A549 (cell line): ENCODE measurements at regions not wholly inside any gene's neighbourhood (a gene's known extent, or its start where the extent isn't known, plus 50 kb on each side); places are given as distances from the start of the nearest gene placed in this dataset.

Experiments
- ATAC-seq, 2 experiments: fragments of 200-7000 bp in 1 of 2; fragments of >200 bp in 1 of 2; cut with Nextera tagmentation in 1 of 2; cut with Tn5 transposase in 1 of 2; 3 replicates each; pipeline versions ENCODE4 v1.8.0 to v1.9.1; 2018 to 2020; ENCODE audit warnings: mild to moderate bottlenecking in 1 of 2, moderate library complexity in 1 of 2
- CTCF ChIA-PET: fragments of 300-600 bp; sonication (Branson Sonifier 250); formaldehyde crosslinking; extraction: SDS; loops from one replicate; lab custom pipeline; 2021; ENCODE audit warnings: antibody characterized with exemption, inconsistent platforms; lab: Yijun Ruan, JAX
- POLR2A ChIA-PET: fragments of 350-600 bp; formaldehyde crosslinking; extraction: SDS; loops from one replicate; lab custom pipeline; 2021; ENCODE audit warnings: antibody characterized with exemption, inconsistent platforms; lab: Yijun Ruan, JAX
- DNase-seq, 2 experiments: peaks; one replicate each; pipeline versions ENCODE4 v3.0.0 to v3.0.0-alpha.2; 2011 to 2016; ENCODE audit warnings: low read depth in 1 of 2, low spot score in 1 of 2
- FAIRE-seq: peaks from 2 replicates; lab custom pipeline; 2011; peaks lifted over from hg19 to GRCh38; lab: Jason Lieb, UNC
- H3K27ac ChIP-seq, 2 experiments: fragments of >200 bp; sonication (Bioruptor Twin); formaldehyde crosslinking; 3 replicates each; pipeline ENCODE4 v1.5.1; 2016 to 2017
- H3K4me1 ChIP-seq: fragments of >200 bp; sonication (Bioruptor Twin); formaldehyde crosslinking; 3 replicates; pipeline ENCODE4 v1.6.1; 2016
- H3K4me2 ChIP-seq: fragments of >200 bp; sonication (Bioruptor Twin); formaldehyde crosslinking; 3 replicates; pipeline ENCODE4 v1.6.1; 2016
- H3K4me3 ChIP-seq: fragments of >200 bp; sonication (Bioruptor Twin); formaldehyde crosslinking; 3 replicates; pipeline ENCODE4 v1.5.1; 2016
- H3K9me3 ChIP-seq: fragments of >200 bp; sonication (Bioruptor Twin); formaldehyde crosslinking; 3 replicates; pipeline ENCODE4 v1.6.1; 2016
- CBX8 ChIP-seq: fragments of 200-600 bp; sonication (generic); IDR thresholded peaks from 2 replicates; pipeline ENCODE4 v1.6.1; 2016
- CHD4 ChIP-seq: fragments of 200-600 bp; sonication (generic); IDR thresholded peaks from 2 replicates; pipeline ENCODE4 v1.6.1; 2016; ENCODE audit warnings: antibody characterized with exemption, mild to moderate bottlenecking, borderline replicate concordance
- E2F6 ChIP-seq: IDR thresholded peaks from 2 replicates; pipeline ENCODE4 v1.6.1; 2012; ENCODE audit warnings: low read depth, borderline replicate concordance
- EHF ChIP-seq: fragments of 250-450 bp; sonication (Bioruptor Pico); IDR thresholded peaks from 2 replicates; pipeline ENCODE4 v1.5.0; 2020; ENCODE audit warnings: mild to moderate bottlenecking
- EHMT2 ChIP-seq: fragments of 200-600 bp; sonication (generic); IDR thresholded peaks from 2 replicates; pipeline ENCODE4 v1.6.1; 2016; ENCODE audit warnings: antibody characterized with exemption, low read depth, mild to moderate bottlenecking, moderate library complexity
- ELK1 ChIP-seq: fragments of 150-350 bp; IDR thresholded peaks from 2 replicates; pipeline ENCODE4 v1.6.1; 2014; ENCODE audit warnings: low read depth, mild to moderate bottlenecking, low read length
- FOSL2 ChIP-seq, 2 experiments: fragments of 450-650 bp in 1 of 2; fragments of >200 bp in 1 of 2; sonication (Bioruptor Twin) in 1 of 2; formaldehyde crosslinking; IDR thresholded peaks; 2 replicates each; pipeline versions ENCODE4 v1.5.0 to v1.6.1; 2016 to 2020; ENCODE audit warnings: mild to moderate bottlenecking in 1 of 2, moderate library complexity in 1 of 2
- GATA3 ChIP-seq: IDR thresholded peaks from 2 replicates; pipeline ENCODE4 v1.6.1; 2012; ENCODE audit warnings: borderline replicate concordance
- HOXB5 ChIP-seq: fragments of 250-450 bp; sonication (Bioruptor Pico); IDR thresholded peaks from 2 replicates; pipeline ENCODE4 v1.5.0; 2020; ENCODE audit warnings: mild to moderate bottlenecking, moderate library complexity
- JUN ChIP-seq, 2 experiments: fragments of >200 bp; sonication (Bioruptor Twin); formaldehyde crosslinking; IDR thresholded peaks; 2 replicates in 1 of 2; 3 replicates in 1 of 2; pipeline ENCODE4 v1.6.1; 2016 to 2017
- POLR2A ChIP-seq: IDR thresholded peaks from 2 replicates; pipeline ENCODE4 v1.6.1; 2012; ENCODE audit warnings: mild to moderate bottlenecking, low read length
- RAD21 ChIP-seq, 2 experiments: fragments of >200 bp in 1 of 2; sonication (Bioruptor Twin) in 1 of 2; formaldehyde crosslinking in 1 of 2; IDR thresholded peaks in 1 of 2; conservative IDR thresholded peaks in 1 of 2; 2 replicates in 1 of 2; 3 replicates in 1 of 2; pipeline ENCODE4 v1.6.1; 2012 to 2018; ENCODE audit warnings: inconsistent platforms in 1 of 2
- ZC3H11A ChIP-seq: fragments of 450-650 bp; IDR thresholded peaks from 2 replicates; pipeline ENCODE4 v1.6.1; 2014; ENCODE audit warnings: antibody characterized with exemption, mild to moderate bottlenecking
- ZFP36 ChIP-seq: fragments of 450-650 bp; IDR thresholded peaks from 2 replicates; pipeline ENCODE4 v1.6.1; 2014; ENCODE audit warnings: borderline replicate concordance; ENCODE audit not compliant: partially characterized antibody
- WGBS: methylation state at CpG from one replicate; pipeline ENCODE4 v1.1.6; 2017; ENCODE audit errors: missing lambda C conversion rate; 5-methylcytosine and 5-hydroxymethylcytosine counted together
- TF ChIP-seq, protein P1 (sequence below): fragments of 250-450 bp; sonication (Bioruptor Pico); IDR thresholded peaks from 2 replicates; pipeline ENCODE4 v1.5.0; 2021; ENCODE audit warnings: mild to moderate bottlenecking, moderate library complexity, borderline replicate concordance

GRCh38 chr11:70739091-70739490 lies 340.8 kb downstream of the CTTN start:
- POLR2A ChIA-PET, result no interaction called here
- no peaks in the 10 kb centered on the region for H3K4me1 ChIP-seq
- CTCF ChIA-PET, result interaction anchor here (1.6 kb wide), 1 partner anchor 15 kb away, joined by 3 read pairs; no protein-coding TSS in a partner anchor
- no peak for TF ChIP-seq GATA3
- TF ChIP-seq JUN (IDR thresholded peaks at IDR 0.05), result no peak
- TF ChIP-seq EHMT2, result no peak
- TF ChIP-seq, protein P1, sequence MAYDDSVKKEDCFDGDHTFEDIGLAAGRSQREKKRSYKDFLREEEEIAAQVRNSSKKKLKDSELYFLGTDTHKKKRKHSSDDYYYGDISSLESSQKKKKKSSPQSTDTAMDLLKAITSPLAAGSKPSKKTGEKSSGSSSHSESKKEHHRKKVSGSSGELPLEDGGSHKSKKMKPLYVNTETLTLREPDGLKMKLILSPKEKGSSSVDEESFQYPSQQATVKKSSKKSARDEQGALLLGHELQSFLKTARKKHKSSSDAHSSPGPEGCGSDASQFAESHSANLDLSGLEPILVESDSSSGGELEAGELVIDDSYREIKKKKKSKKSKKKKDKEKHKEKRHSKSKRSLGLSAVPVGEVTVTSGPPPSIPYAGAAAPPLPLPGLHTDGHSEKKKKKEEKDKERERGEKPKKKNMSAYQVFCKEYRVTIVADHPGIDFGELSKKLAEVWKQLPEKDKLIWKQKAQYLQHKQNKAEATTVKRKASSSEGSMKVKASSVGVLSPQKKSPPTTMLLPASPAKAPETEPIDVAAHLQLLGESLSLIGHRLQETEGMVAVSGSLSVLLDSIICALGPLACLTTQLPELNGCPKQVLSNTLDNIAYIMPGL, result no peak
- TF ChIP-seq ELK1, result no peak
- TF ChIP-seq POLR2A, result no peak
- TF ChIP-seq RAD21 (conservative IDR thresholded peaks at IDR 0.05 in 1 of 2, IDR thresholded peaks at IDR 0.05 in 1 of 2), result no peak
- TF ChIP-seq FOSL2 (IDR thresholded peaks at IDR 0.05), result no peak
- no peak for TF ChIP-seq FOSL2 (CRISPR knock-in tag; IDR thresholded peaks at IDR 0.05)
- no peaks in the 10 kb centered on the region for H3K9me3 ChIP-seq
- WGBS, result 96% methylated on average over 8 of the region's 8 CpGs
- no peak overlapping the region for H3K27ac ChIP-seq
- DNase-seq (no peak), ATAC-seq (no peak), FAIRE-seq (no peak)
- H3K4me2 ChIP-seq, result no peak overlapping the region
- no peak overlapping the region for H3K4me3 ChIP-seq

GRCh38 chr11:70739811-70740487 lies 341.6 kb downstream of the CTTN start:
- no peak for FAIRE-seq

DNA sequence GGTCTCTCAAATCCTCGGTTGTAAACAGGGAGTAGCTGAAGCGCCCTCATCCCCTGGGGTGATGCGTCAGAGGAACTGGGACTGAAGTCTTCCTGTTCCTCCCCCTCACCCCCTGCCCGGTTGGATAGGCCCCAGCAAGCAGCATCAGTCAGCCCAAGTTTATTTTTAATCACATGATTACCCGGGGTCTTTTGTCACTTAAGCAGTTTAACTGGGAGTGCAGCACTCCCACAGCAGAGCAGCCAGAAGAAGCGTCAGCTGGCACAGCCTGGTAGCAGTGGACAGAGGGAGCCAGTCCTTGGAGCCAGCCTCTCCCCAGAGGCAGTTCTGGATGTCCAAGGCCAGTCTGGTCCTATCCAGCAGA lies 342.1 kb downstream of the CTTN start:
- DNase-seq (no peak), ATAC-seq (no peak), FAIRE-seq (no peak)
- no peak for TF ChIP-seq ZFP36
- TF ChIP-seq ZC3H11A, result no peak
- TF ChIP-seq HOXB5 (CRISPR knock-in tag), result no peak
- TF ChIP-seq RAD21 (conservative IDR thresholded peaks at IDR 0.05 in 1 of 2, IDR thresholded peaks at IDR 0.05 in 1 of 2), result no peak
- CTCF ChIA-PET, result interaction anchor here (1.6 kb wide), 1 partner anchor 14 kb away, joined by 3 read pairs; no protein-coding TSS in a partner anchor
- POLR2A ChIA-PET, result no interaction called here
- H3K9me3 ChIP-seq, result no peaks in the 10 kb centered on the region
- 75% methylated on average over 4 of the region's 6 CpGs for WGBS
- no peak overlapping the region for H3K27ac ChIP-seq
- no peaks in the 10 kb centered on the region for H3K4me1 ChIP-seq
- H3K4me2 ChIP-seq, result no peak overlapping the region
- H3K4me3 ChIP-seq, result no peak overlapping the region

More at GRCh38 chr11:70739811-70740487, 341.6 kb downstream of the CTTN start:
- Histone ChIP-seq H3K4me2 (no peak overlapping the region), H3K27ac (no peak overlapping the region)
- TF ChIP-seq CBX8 (no peak), E2F6 (no peak), CHD4 (no peak)
- TF ChIP-seq, all 56 proteins: peak for 0
- CTCF ChIA-PET, result interaction anchor here (1.6 kb wide), 1 partner anchor 15 kb away, joined by 3 read pairs; no protein-coding TSS in a partner anchor
- 84% methylated on average over 16 of the region's 20 CpGs for WGBS
- Histone ChIP-seq H3K9me3 (no peaks in the 10 kb centered on the region), H3K4me1 (no peaks in the 10 kb centered on the region), H3K4me3 (no peak overlapping the region)
- DNase-seq, result no peak
- POLR2A ChIA-PET, result no interaction called here
- ATAC-seq, result no peak; a peak in 1 of 6 replicates

DNA sequence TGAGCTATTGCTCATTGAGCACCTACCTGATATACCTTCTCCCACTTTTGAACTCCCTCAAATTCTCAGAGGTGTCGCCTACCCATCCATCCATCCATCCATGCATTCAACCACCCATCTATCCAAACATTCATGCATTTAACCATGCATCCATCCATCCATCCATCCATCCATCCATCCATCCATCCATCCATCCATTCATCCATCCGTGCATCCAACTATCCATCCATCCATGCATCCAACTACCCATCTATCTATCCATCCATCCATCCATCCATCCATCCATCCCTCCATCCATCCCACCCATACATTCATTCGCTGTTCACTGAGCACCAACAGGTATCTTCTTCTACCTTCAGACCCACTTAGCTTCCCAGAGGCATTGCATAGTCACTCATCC lies 342.8 kb downstream of the CTTN start:
- Histone ChIP-seq H3K4me1 (no peaks in the 10 kb centered on the region), H3K4me2 (no peak overlapping the region), H3K4me3 (no peak overlapping the region)
- DNase-seq (no peak), FAIRE-seq (no peak)
- CTCF ChIA-PET, result no interaction called here
- TF ChIP-seq RAD21 (conservative IDR thresholded peaks at IDR 0.05 in 1 of 2, IDR thresholded peaks at IDR 0.05 in 1 of 2) (no peak), EHF (CRISPR knock-in tag) (no peak)
- TF ChIP-seq, protein P1, result no peak
- TF ChIP-seq, all 56 proteins: peak for 0
- no peaks in the 10 kb centered on the region for H3K9me3 ChIP-seq
- no peak overlapping the region for H3K27ac ChIP-seq
- no peak for ATAC-seq
- WGBS, result 91% methylated on average over 3 of the region's 3 CpGs
- POLR2A ChIA-PET, result no interaction called here
